LNCaP clone FGC (cell line): ENCODE measurements at regions not wholly inside any gene's neighbourhood (a gene's known extent, or its start where the extent isn't known, plus 50 kb on each side); places are given as distances from the start of the nearest gene placed in this dataset.
A peak's percentile ranks its signal among the peaks of the same experiment; 100 is the strongest.

Experiments used
- DNase-seq: peaks from one replicate; pipeline ENCODE4 v3.0.0-alpha.2; 2011; ENCODE audit warnings: low read depth
- H3K4me3 ChIP-seq: 2 replicates; pipeline ENCODE4 v1.5.1; 2011; ENCODE audit warnings: mild to moderate bottlenecking, low read depth, low read length, control low read depth
- TF ChIP-seq, protein P1 (sequence below): IDR thresholded peaks from 2 replicates; pipeline ENCODE4 v1.5.1; 2012; ENCODE audit warnings: mild to moderate bottlenecking; ENCODE audit not compliant: control insufficient read depth, insufficient read depth; ENCODE audit errors: extremely low read depth

DNA sequence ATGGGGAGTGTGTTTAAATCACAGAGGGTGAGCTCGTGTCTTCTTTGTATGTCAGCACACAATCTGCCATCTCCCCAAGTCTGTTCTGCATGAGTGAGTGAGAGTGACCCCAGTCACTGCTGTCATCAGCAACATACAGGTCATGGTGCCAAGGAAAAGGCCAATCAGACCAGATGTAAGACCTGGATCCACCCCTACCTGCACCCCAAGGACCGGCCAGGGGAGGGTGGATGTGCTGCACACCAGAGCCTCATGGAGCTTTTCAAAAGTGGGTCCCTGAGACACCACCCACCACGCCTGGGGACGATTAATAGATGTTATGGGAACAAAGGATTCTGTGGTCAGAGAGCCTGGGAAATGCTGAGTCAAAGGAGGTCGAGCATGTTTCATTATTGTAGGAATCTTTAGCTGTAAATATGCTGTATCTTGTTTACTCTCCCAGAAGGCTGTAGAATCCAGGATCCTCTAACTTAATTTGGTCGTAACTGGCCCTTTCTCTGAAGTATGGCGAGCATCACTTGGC is 420.5 kb downstream of the RPS24 start:
- DNase-seq, result no peak
- H3K4me3 ChIP-seq, result no peak overlapping the region
- TF ChIP-seq, protein P1, sequence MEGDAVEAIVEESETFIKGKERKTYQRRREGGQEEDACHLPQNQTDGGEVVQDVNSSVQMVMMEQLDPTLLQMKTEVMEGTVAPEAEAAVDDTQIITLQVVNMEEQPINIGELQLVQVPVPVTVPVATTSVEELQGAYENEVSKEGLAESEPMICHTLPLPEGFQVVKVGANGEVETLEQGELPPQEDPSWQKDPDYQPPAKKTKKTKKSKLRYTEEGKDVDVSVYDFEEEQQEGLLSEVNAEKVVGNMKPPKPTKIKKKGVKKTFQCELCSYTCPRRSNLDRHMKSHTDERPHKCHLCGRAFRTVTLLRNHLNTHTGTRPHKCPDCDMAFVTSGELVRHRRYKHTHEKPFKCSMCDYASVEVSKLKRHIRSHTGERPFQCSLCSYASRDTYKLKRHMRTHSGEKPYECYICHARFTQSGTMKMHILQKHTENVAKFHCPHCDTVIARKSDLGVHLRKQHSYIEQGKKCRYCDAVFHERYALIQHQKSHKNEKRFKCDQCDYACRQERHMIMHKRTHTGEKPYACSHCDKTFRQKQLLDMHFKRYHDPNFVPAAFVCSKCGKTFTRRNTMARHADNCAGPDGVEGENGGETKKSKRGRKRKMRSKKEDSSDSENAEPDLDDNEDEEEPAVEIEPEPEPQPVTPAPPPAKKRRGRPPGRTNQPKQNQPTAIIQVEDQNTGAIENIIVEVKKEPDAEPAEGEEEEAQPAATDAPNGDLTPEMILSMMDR, result no peak

GRCh38 chr10:78455236-78455635 is 421.6 kb downstream of the RPS24 start:
- H3K4me3 ChIP-seq, result no peak overlapping the region
- no peak for DNase-seq
- TF ChIP-seq, protein P1, result no peak

DNA sequence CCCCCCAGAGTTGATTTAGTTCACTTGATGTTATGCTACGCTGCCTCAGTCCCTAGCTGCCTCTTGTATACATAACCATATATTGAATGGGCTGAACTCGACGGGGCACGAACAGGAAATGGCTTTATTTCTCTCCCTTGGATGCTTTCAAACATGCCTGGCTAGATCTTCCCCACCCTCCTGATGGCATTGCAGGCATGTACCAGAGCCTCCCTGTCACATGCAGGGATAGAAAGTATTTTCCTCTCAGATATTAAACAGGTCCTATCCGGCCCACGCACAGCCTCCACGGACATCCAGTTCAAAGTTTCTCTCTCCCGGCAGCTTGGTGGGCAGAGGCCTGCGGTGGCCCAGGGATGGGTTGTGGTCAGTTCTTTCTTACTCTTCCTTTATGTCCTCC is 422.1 kb downstream of the RPS24 start:
- TF ChIP-seq, protein P1, result no peak
- H3K4me3 ChIP-seq, result no peak overlapping the region

DNA sequence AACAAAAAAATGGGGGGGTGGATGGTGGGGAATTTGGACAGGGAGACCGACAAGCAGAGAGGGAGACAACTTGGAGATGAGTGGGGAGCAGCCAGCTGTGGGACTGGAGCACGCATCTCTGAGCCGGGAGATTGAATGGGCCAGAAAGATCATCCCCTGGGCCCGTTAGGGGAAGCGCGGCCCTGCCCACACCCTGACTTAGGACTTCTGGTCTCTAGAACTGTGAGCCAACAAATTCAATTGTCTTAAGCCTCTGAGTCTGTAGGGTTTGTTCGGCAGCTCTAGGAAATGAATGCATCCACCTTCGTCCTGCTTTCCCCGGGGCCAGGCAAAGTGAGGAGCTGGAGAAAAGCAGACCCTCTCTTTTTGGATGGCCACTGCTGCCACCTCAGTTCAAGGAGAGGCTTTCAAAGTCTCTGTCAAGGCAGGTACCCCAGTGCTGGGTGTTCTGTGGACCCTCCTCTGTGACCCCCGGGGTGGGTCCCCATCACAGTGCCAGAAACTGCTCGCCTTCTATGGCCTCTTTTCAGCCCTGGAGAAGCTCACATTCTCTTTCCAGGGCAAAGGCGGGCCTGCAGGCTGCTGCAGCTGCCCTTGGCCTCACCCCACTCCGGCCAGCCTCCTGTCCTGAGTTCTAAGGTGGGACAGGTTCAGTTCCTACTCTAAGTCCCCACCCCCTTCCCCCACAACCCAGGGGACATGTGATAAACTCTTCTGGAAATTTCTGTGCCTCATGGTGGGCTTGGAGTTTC is 423.2 kb downstream of the RPS24 start:
- TF ChIP-seq, protein P1, result no peak
- no peak overlapping the region for H3K4me3 ChIP-seq
- no peak for DNase-seq

More for the DNA sequence above, 422.1 kb downstream of the RPS24 start:
- no peak for DNase-seq

DNA sequence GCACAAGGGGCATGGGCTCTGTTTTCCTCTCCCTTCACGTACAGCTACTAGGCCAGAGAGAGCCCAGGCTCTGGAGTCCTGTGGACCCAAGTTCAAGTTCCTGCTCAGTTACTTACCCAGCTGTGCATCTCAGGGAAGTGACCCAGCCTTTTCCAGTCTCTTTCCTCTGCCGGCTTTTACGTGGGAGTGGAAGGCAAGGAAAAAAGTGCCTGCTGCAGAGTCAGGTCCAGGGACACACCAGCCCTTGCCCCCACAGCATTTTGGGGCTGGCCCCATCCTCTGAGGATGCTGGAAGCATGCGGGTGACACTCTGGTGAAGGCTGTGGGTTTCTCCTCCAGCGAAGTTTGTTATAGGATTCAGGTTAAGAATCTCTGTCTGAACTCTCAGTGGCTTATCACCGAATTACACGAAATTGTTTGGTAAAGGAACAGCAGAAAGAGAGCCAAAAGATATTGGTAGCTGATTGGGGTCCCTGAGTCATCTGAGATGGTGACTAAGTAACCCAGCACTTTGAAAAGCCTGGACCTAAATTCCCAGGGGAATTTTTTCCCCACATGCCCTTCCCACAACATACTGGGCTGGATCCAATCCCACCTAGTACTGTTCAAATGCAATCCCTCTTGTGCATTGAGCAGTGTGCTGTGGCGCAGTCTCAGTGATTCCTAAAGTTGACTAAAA is 424.3 kb downstream of the RPS24 start:
- TF ChIP-seq, protein P1, result no peak
- no peak for DNase-seq
- H3K4me3 ChIP-seq, result no peak overlapping the region

DNA sequence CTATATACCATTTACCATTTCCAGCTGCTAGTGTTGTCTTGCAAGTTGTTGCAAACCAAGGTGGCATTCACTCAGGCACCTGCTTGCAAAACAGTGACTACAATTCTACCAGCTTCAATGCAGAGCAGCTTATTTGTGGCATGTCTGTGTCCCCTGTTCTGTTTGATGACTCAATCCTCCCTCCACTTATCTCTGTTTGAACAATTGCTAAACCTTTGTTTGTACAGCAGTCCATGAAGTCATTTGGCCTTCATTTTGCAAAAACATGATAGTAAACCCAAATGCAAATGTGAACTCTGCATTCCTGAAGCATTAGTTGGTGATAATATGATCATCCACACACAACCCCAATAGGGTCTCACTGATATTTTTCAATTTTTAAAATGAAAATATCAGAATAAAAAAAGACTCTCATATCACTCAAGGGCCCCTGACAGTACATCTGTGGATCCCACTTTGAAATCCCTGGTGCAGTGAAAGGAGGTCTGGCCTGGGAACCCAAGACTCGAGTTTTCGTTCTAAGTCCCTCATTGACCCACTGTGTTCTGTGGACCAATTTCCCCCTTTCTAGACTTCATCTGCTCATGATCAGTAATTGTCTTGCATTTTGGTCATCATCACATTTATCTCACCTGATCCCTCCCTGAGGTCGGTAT is 425.4 kb downstream of the RPS24 start:
- no peak overlapping the region for H3K4me3 ChIP-seq
- TF ChIP-seq, protein P1, result no peak
- DNase-seq, result peak; percentile 83
